Right ventricle myocardium inferior (tissue), 1 donor: ENCODE measurements at regions not wholly inside any gene's neighbourhood (a gene's known extent, or its start where the extent isn't known, plus 50 kb on each side); places are given as distances from the start of the nearest gene placed in this dataset.
"Not testable (repeated sequence)": the region's sequence is repeated elsewhere in the genome, so short reads cannot be mapped to it uniquely, and the experiment has no call there.

Experiments used
- ATAC-seq: fragments of 200-7000 bp; cut with Tn5 transposase; one replicate; pipeline ENCODE4 v1.9.1; 2020; ENCODE audit warnings: mild to moderate bottlenecking, moderate library complexity
- DNase-seq: peaks from one replicate; pipeline ENCODE4 v3.0.0; 2021; ENCODE audit errors: missing footprints
- intact Hi-C: fragments of 100-400 bp; cut with DNase I; formaldehyde crosslinking; loops from one replicate; pipeline ENCODE4 v1.11.0; 2022
- donor health status: DM: no; HTN: yes; CAD: no; lungs with severe emphysema.

DNA sequence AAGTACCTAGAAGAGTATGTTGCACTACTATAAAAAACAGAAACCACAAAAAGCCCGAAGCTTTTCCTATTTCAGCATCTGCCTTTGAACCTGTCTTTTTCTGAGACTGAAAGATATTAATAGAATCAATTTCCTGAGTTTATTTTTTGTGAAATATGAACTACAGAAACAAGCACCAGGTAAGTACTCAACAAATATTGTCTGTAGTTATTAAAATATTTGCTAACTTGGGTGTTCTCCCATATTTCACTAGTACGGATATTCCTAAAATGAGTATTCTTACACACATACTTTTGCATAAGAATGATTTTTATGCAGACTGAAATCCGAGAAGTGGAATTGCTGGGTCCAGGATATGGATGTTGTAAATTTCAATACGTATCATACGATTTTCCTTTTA, 188.0 kb downstream of the OR4C45 start:
- intact Hi-C loops, result no loop called here
- no peak for DNase-seq
- no peak for ATAC-seq

DNA sequence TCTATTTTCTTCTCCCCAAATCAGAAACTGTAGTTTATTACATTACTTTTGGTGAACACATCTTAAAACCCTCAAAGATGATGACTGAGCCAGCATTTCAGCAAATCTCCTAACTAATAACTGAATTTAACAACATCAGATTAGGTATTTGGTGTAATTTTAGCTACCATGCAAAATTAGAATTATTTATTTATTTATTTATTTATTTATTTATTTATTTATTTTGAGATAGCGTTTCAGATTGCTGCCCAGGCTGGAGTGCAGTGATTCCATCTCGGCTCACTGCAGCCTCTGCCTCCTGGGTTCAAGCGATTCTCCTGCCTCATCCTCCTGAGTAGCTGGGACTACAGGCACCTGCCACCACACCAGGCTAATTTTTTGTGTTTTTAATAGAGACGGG, 205.7 kb downstream of the OR4C45 start:
- DNase-seq, ATAC-seq, intact Hi-C loops: not testable (repeated sequence)

DNA sequence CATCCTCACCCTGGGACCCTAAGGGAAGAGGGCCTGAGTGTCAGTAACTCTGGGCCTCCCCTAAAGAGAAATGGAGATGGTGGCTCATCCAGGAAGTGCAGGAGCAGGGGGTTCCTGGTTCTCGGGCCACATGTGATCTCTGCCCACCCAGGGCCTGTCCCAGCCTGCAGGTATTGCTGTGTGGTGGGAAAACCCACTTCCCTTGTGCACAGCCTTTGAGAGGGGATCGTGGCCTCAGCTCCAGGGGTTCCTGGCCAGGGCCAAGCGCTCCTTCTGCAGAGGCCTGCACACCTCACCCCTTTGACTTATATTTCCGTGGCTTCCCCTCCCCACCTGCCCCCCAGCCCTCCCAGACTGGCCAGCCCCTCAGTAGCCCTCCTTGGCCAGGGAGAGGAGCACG, 213.5 kb downstream of the OR4C45 start:
- ATAC-seq (no peak), DNase-seq (no peak)
- intact Hi-C loops, result no loop called here

DNA sequence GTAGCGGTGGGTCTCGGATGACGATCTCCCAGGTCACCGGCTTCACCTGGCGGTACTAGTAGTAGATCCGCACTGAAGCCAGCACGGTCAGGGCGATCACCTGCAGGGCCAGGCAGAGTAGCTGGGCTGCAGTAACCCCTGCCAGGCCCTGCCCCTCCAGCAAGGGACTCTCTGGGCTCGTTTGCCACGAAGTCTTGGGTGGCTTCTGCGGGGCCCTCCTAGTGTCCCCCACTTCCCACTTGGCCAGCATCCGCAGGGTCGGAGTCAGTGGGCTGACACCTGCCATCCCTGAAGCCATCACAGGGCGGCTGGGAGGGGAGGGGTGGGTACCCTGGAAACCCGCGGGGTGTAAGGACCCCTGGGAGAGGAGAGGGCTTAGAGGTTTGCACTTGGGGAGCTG, 214.0 kb downstream of the OR4C45 start:
- DNase-seq, result no peak
- intact Hi-C loops, result no loop called here
- no peak for ATAC-seq

DNA sequence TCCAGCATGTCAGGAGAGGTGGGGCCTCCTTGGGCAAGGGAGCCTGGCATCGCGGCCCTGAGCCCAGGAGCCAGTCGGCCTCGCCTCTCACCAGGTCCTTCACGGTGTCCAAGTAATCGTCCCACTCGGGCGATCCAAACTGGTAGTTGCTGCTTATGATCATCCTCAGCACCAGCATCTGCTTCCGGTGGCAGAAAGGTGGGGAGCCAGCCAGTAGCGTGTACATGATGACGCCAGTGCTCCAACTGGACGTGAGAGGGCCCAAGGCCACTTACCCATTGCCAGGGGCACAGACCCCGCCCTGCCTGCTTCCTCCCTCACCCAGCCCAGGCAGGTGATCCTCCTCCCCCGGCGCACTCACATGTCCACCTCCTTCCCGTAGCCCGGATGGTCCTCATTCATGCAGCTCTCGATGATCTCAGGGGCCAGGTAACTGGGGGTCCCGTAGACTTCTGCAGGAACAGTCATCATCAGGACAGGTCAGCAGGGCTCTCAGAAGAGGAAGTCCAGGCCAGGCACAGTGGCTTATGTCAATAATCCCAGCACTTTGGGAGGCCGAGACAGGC, 214.7 kb downstream of the OR4C45 start:
- intact Hi-C loops, result no loop called here
- DNase-seq (no peak), ATAC-seq (no peak)

DNA sequence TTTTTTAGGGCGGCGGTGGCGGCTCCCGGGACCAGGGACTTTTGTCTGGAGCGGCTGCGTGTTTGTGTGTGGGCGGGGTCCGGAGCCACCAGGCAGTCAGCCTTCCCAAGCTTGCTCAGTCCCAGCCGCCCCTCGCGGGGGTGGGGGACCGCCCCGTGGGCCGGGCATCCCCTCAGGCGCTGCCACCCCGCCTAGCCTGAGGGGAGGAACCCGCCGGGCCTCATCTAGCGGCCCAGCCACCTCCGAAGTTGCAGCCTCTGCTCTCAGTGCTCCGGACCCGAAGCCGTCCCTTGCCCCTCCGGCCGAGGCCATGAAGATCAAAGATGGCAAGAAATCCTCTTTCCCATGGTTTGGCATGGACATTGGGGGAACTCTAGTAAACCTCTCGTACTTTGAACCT, 235.2 kb downstream of the OR4C45 start:
- intact Hi-C loops, result no loop called here
- no peak for ATAC-seq
- DNase-seq, result no peak

DNA sequence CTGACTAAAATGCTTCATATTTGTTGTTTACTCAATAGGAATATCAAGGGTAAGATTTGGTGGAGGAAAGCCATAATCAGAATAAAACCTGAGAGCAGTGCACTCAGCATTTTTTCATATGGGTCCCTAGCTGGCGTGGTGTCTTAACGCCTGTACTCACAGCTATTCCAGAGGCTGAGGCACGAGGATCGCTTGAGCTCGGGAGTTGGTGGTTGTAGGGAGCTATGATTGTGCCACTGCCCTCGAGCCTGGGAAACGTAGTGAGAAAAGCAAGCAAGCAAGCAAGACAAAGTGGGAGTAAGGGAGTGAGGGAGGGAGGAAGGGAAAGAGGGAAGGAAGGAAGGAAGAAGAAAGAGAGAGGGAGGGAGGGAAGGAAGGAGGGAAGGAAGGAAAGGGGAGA, 242.5 kb downstream of the OR4C45 start:
- ATAC-seq, result no peak
- intact Hi-C loops, result no loop called here
- no peak for DNase-seq

DNA sequence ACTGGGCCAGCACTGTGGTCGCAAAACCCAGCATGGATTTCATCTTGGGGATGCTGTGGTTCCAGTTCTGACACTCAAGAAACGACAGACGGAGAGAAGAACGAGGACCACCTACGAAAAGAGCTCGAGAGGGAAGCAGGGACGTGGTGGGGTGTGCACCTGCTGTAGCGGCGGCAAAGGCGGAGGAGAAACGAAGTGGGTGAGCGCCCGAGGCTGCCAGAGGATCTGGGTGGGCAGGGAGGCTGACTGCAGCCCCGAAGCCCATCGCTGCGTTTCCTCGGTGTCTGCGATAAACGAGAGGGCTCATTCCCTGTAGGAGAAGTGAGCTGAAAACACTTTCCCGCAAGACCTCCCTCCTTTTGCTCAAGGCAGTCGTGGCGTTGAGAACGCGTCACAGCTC, 246.1 kb downstream of the OR4C45 start:
- no peak for DNase-seq
- intact Hi-C loops, result no loop called here
- ATAC-seq, result no peak

DNA sequence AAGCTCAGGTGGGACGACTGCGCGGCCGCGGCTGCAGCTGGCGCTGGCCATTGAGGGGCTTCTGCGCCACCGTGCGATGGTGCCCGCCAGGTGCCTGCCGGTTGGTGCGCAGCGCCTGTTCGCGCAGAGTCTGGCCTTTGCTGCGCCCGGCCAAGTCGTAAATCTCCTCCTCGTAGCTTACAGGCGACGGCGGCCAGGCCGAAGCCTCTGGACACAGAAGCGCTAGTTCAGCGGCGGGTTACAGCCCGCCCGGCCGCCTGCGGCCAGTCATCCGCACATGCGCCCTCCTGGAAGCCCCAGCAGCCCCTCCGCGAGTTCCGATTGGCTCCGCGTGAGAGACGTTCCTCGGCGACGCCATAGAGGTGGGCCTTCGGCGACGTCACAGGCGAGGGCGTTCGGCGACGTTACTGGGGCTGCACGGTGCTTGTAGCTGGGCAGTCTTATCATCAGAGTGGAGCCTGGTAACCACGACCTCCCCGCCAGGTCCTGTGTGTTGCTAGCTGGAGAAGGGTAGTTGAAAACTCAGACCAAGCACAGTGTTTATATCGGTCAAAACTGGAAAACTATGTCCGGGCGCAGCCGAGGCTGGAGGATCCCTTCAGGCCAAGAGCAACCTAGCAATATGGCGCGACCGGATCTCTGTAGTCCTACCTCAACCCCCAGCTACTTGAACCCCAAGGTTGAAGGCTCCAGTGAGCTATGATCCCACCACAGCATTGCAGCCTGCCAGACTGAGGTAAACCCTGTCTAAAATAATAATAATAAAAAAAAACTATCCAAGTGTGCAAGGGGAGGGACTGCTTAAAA, 265.7 kb downstream of the OR4C45 start:
- ATAC-seq (peak; percentile 93), DNase-seq (peak; percentile 71)
- intact Hi-C loops, result no loop called here

DNA sequence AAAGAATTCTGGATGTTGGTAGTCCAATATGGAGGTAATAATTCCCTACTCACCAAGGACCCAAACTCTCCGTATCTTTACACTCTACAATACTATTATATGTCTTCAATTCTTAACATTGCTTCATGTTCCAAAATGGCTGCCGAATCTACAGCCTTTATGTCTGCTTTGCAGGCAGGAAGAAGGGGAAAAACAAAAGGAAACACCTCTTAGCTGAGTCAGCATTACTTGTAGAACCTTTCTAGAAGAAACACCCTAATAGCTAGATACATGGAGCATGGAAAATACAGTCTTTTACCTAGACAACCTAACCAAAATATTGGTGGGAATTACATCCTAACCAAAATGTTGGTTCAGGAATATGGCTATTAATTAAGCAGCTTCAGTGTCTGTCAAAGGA, 298.0 kb downstream of the OR4C45 start:
- intact Hi-C loops, ATAC-seq, DNase-seq: not testable (repeated sequence)

DNA sequence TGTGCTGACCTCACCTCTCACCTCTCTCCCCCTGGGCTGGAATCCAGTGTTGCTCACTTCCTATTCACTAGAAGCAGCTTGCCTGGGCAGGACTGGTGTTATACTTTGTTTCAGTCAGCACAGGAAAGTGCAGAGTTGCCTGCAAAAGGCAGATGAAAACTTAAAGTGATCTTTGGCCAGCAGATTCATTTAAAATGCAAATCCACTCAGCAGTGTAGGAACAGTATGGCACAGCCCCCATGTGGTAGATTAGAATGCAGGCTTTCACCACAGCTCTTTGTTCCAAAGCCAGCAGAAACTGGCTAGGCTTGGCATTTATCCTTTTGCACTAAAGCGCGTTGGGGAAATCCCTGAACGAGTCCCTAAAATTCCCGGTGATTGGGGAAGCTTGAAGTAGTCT, 301.2 kb downstream of the OR4C45 start:
- ATAC-seq, result peak; percentile 45
- intact Hi-C loops, result no loop called here
- DNase-seq, result no peak

DNA sequence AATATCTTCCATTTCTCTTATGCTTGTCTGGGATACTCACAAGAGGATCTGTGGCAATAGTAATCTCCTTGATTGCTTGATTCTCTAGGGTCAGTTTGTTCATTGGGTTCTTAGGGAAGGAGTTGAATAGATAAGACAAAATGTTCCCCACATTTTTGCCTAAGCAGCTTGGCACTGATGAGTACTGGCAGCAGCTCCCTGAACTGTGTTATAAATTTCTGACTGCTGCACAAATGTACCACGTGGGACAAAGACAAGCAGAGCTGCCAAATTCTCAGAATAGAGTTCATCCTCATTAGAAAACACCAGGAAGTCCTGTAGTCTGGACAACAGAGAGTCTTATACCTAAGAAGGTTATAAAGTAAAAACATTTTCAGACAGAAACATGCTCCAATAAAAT, 304.8 kb downstream of the OR4C45 start:
- DNase-seq, intact Hi-C loops: not testable (repeated sequence)
- ATAC-seq, result peak; percentile 94

DNA sequence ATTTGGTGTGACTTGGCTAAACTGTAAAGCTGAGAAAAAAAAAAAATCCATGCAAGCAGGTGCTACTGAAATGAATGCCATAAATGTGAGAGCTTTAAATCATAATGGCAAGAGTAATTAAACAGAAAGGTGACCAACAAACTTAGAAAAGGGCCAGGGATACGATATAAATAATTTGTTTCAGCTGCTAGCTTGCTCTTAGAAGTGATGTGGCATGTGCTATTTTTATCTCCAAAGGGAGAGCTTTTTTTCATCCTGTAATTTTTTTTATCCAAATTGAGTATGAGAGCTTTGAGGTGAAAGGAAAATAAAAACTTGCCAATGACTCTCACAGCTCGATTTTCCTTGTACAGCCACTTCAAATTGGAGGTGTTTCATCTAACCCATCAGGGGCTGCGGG, 315.3 kb downstream of the OR4C45 start:
- DNase-seq, ATAC-seq, intact Hi-C loops: not testable (repeated sequence)

DNA sequence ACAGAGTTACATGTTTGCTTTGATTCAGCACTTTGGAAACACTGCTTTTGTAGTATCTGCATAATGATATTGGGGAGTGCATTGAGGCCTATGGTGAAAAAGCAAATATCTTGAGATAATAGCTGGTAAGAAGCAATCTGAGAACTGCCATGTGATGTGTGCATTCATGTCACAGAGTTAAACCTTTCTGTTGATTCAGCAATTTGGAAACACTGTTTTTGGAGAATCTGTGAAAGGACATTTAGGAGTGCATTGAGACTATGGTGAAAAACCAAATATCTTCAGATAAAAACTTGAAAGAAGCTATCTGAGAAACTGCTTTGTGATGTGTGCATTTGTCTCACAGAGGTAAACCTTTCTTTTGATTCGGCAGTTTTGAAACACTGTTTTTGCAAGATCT, 346.8 kb downstream of the OR4C45 start:
- intact Hi-C loops, result no loop called here
- ATAC-seq, result no peak
- no peak for DNase-seq

DNA sequence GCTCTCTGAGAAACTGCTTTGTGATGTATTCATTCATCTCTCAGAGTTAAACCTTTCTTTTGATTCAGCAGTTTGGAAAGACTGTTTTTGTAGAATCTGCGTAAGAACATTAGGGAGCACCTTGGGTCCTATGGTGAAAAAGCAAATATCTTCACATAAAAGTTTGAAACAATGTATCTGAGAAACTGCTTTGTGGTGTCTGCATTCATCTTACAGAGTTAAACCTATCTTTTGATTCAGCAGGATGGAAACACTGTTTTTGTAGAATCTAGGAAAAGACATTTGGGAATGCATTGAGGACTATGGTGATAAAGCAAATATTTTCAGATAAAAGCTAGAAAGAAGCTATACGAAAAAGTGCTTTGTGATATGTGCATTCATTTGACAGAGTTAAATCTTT, 361.3 kb downstream of the OR4C45 start:
- DNase-seq (no peak), ATAC-seq (no peak)
- intact Hi-C loops, result no loop called here

DNA sequence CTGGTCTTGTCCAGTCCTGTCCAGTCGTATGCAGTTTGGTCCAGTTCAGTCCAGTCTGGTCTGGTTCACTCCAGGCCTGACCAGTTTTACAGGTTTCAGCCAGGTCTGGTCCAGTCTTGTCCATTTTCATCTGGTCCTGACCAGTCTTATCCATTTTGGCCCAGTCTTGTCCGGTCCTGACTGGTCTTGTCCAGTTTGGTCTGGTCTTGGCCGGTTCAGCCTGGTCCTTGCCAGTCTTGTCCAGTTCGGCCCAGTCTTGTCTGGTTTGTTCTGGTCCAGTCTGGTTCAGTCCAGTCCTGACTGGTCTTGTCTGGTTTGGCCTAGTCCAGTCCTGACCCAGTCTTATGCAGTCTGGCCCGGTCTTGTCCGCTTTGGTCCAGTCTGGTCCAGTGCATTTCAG, 380.2 kb downstream of the OR4C45 start:
- intact Hi-C loops, result no loop called here
- ATAC-seq (no peak), DNase-seq (peak; percentile 33)

DNA sequence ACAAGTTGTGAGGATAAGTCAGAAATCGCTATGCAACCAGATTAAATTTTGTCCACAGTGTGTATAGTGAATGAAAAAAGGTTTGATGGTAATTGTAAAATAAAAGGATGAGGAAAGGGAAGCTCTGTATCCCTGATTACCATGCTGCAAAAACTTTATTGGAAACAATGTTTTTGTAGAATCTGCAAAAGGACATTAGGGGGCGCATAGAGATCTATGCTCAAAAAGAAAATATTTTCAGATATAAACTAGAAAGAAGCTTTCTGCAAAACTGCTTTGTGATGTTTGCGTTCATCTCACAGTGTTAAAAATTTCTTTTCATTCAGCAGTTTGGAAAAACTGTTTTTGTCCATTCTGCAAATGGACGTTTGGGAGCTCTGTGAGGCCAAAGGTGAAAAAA, 390.5 kb downstream of the OR4C45 start:
- intact Hi-C loops, result no loop called here
- no peak for DNase-seq
- no peak for ATAC-seq
